Small intestine (tissue), 7 donors: ENCODE measurements at regions not wholly inside any gene's neighbourhood (a gene's known extent, or its start where the extent isn't known, plus 50 kb on each side); places are given as distances from the start of the nearest gene placed in this dataset.

Source experiments
- DNase-seq, 2 donors: peaks; one replicate each; pipeline versions ENCODE4 v3.0.0 to v3.0.0-alpha.2; 2013
- FAIRE-seq: peaks from 2 replicates; lab custom pipeline; 2012; peaks lifted over from hg19 to GRCh38; lab: Jason Lieb, UNC
- H3K27ac ChIP-seq, 3 donors: one replicate each; pipeline ENCODE4 v1.5.1; 2013; ENCODE audit warnings: low read length in 2 of 3, mild to moderate bottlenecking in 2 of 3, control low read depth in 1 of 3, inconsistent platforms in 1 of 3, low read depth in 1 of 3, moderate library complexity in 1 of 3
- H3K27me3 ChIP-seq, 3 donors: one replicate each; pipeline ENCODE4 v1.6.1; 2013; ENCODE audit warnings: low read length in 3 of 3, inconsistent platforms in 1 of 3; ENCODE audit not compliant: control insufficient read depth in 3 of 3, insufficient read depth in 3 of 3
- H3K36me3 ChIP-seq, 3 donors: one replicate each; pipeline ENCODE4 v1.6.1; 2013; ENCODE audit warnings: low read length in 3 of 3, inconsistent platforms in 1 of 3, low read depth in 1 of 3, mild to moderate bottlenecking in 1 of 3, moderate library complexity in 1 of 3; ENCODE audit not compliant: control insufficient read depth in 3 of 3, insufficient read depth in 2 of 3
- H3K4me1 ChIP-seq, 3 donors: one replicate each; pipeline ENCODE4 v1.6.1; 2013; ENCODE audit warnings: low read length in 2 of 3, inconsistent platforms in 1 of 3, low read depth in 1 of 3, mild to moderate bottlenecking in 1 of 3, moderate library complexity in 1 of 3; ENCODE audit not compliant: control insufficient read depth in 3 of 3, insufficient read depth in 2 of 3
- H3K4me3 ChIP-seq, 3 donors: one replicate each; pipeline ENCODE4 v1.5.1; 2013; ENCODE audit warnings: low read length in 3 of 3, control low read depth in 1 of 3, inconsistent platforms in 1 of 3, low read depth in 1 of 3, mild to moderate bottlenecking in 1 of 3, moderate library complexity in 1 of 3
- H3K9me3 ChIP-seq, 2 donors: one replicate each; pipeline ENCODE4 v1.6.1; 2013; ENCODE audit warnings: low read depth in 1 of 2, low read length in 1 of 2; ENCODE audit not compliant: control insufficient read depth in 2 of 2, insufficient read depth in 1 of 2
- WGBS, 3 donors: extraction: QIAGEN DNeasy Blood & Tissue Kit; methylation state at CpG; one replicate each; pipeline ENCODE4 v1.1.7; 2013; 5-methylcytosine and 5-hydroxymethylcytosine counted together
- donor health status: healthy with polysubstance abuse.
- donor health status: control.
- donor health status: control.
- donor health status: Bipolar disorder and iron deficiency.
- donor health status: healthy.

DNA sequence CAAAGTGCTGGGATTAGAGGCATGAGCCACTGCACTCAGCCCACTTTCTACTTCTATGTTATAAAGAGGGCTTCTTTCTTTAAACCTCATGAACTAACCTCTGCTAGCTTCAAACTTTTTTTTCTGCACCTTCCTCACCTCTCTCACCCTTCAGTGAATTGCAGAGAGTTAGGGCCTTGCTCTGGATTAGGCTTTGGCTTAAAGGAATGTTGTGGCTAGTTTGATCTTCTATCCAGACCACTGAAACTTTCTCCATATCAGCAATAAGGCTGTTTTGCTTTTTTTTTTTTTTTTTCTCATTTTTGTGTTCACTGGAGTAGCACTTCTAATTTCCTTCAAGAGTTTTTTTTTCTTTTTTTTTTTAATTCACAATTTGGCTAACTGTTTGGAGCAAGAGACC, 216.4 kb upstream of the MAP3K1 start:
- peak; percentile 51 for FAIRE-seq
- Histone ChIP-seq H3K27ac (no peak overlapping the region), H3K4me1 (peaks cover 0 to 4% (median 0%) of the 10 kb centered on the region in 3 donors), H3K9me3 (no peaks in the 10 kb centered on the region), H3K27me3 (no peaks in the 10 kb centered on the region), H3K4me3 (no peak overlapping the region), H3K36me3 (no peaks in the 10 kb centered on the region)
- no peak for DNase-seq

- Histone ChIP-seq H3K4me3 (no peak overlapping the region), H3K36me3 (no peaks in the 10 kb centered on the region), H3K4me1 (no peaks in the 10 kb centered on the region), H3K9me3 (no peaks in the 10 kb centered on the region), H3K27ac (no peak overlapping the region), H3K27me3 (no peaks in the 10 kb centered on the region)
- FAIRE-seq (no peak), DNase-seq (no peak)
- WGBS, 3 donors = 91 to 97% (median 94%) methylated on average over 4 of the region's 4 CpGs
These were observed 219.2 kb upstream of the MAP3K1 start for GRCh38 chr5:56596155-56596554.

GRCh38 chr5:56595566-56595965, 219.8 kb upstream of the MAP3K1 start:
- no peaks in the 10 kb centered on the region for H3K36me3 ChIP-seq
- H3K4me3 ChIP-seq = no peak overlapping the region
- 75 to 94% (median 90%) methylated on average over 2 of the region's 2 CpGs for WGBS, 3 donors
- no peaks in the 10 kb centered on the region for H3K9me3 ChIP-seq
- no peaks in the 10 kb centered on the region for H3K27me3 ChIP-seq
- H3K4me1 ChIP-seq = no peaks in the 10 kb centered on the region
- FAIRE-seq (no peak), DNase-seq (no peak)
- no peak overlapping the region for H3K27ac ChIP-seq

GRCh38 chr5:56594792-56595191, 220.6 kb upstream of the MAP3K1 start:
- H3K9me3 ChIP-seq = no peaks in the 10 kb centered on the region
- no peak overlapping the region for H3K27ac ChIP-seq
- no peaks in the 10 kb centered on the region for H3K36me3 ChIP-seq
- no peaks in the 10 kb centered on the region for H3K4me1 ChIP-seq
- DNase-seq (no peak), FAIRE-seq (no peak)
- H3K4me3 ChIP-seq = no peak overlapping the region
- H3K27me3 ChIP-seq = no peaks in the 10 kb centered on the region
- 67 to 92% (median 84%) methylated on average over 3 of the region's 3 CpGs for WGBS, 3 donors

DNA sequence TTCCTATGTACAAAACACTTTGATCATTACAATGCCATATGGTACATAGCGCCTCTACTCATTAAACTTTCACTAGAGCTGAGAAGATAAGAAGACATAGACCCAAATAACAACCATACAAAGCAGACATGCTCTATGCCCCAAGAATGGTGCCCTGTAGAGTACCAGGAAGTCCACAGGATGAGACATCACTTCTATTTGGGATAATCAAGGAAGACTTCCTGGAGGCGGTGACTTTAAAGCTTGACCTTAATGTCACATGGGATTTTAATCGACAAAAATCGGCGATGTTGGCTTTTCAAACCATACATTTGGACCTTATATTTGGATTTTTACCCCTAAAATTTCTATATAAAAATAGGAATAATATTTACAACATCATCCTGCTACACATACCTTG, 224.3 kb upstream of the MAP3K1 start:
- no peak overlapping the region for H3K4me3 ChIP-seq
- H3K27ac ChIP-seq = no peak overlapping the region
- H3K27me3 ChIP-seq = no peaks in the 10 kb centered on the region
- H3K9me3 ChIP-seq = no peaks in the 10 kb centered on the region
- 96 to 97% (median 97%) methylated on average over 5 of the region's 5 CpGs for WGBS, 3 donors
- DNase-seq (no peak), FAIRE-seq (no peak)
- H3K36me3 ChIP-seq = no peaks in the 10 kb centered on the region
- peaks cover 0 to 12% (median 0%) of the 10 kb centered on the region in 3 donors for H3K4me1 ChIP-seq

DNA sequence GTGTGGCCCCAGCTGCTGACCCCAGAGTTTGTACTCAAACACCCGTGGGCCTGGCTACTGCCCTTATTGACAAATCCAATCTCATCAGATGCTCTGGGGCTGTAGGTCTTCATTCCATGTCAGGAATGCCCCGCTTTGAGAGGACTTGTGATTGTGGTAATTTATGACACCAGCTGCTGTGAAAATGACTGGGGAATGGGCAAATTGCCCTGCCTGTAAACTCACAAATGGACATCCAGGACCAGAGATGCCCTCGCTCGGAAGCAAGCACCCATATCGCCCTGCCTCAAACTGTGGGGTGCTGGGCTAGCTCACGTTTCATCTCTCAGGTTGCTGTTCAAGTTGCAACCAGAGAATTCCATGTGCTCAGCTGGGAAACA, 225.9 kb upstream of the MAP3K1 start:
- H3K4me1 ChIP-seq = peaks cover 0 to 15% (median 0%) of the 10 kb centered on the region in 3 donors
- no peak overlapping the region for H3K4me3 ChIP-seq
- peak overlapping the region in 1 of 3 donors; percentile 53 for H3K27ac ChIP-seq
- H3K27me3 ChIP-seq = no peaks in the 10 kb centered on the region
- no peaks in the 10 kb centered on the region for H3K36me3 ChIP-seq
- DNase-seq (peak in 1 of 2 donors; percentile 38), FAIRE-seq (no peak)
- no peaks in the 10 kb centered on the region for H3K9me3 ChIP-seq
- WGBS, 3 donors = 44 to 64% (median 54%) methylated on average over 6 of the region's 6 CpGs

- WGBS, 3 donors = 55 to 67% (median 61%) methylated on average over 16 of the region's 16 CpGs
- DNase-seq (peak in 1 of 2 donors; percentile 63), FAIRE-seq (no peak)
- Histone ChIP-seq H3K4me1 (peaks cover 0 to 15% (median 0%) of the 10 kb centered on the region in 3 donors), H3K9me3 (peaks cover 0 to 4% of the 10 kb centered on the region in 2 donors), H3K36me3 (no peaks in the 10 kb centered on the region), H3K27ac (peak overlapping the region in 1 of 3 donors; percentile 85), H3K4me3 (no peak overlapping the region), H3K27me3 (no peaks in the 10 kb centered on the region)
These were observed 226.5 kb upstream of the MAP3K1 start for GRCh38 chr5:56588636-56589480.

DNA sequence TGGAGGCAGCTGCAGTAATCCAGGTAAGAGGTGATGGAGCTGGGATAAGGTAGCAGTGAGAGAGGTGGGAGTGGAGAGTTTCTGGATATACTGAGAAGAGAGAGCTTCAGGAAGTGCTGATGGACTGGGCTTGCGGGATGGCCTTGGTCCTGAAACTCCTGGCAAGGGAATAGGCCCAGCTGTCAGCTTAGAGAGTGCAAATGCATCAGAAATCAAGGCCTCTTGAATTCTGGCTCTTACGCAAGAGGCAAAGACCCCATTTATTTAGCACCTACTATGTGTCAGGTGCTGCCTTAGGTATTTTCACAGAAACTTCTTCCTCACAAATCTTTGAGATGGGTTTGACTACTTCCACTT, 227.2 kb upstream of the MAP3K1 start:
- Histone ChIP-seq H3K36me3 (no peaks in the 10 kb centered on the region), H3K4me3 (no peak overlapping the region), H3K9me3 (peaks cover 0 to 4% of the 10 kb centered on the region in 2 donors), H3K27me3 (no peaks in the 10 kb centered on the region), H3K4me1 (peaks cover 0 to 15% (median 0%) of the 10 kb centered on the region in 3 donors), H3K27ac (peak overlapping the region in 1 of 3 donors; percentile 85)
- FAIRE-seq = no peak
- 83 to 100% (median 98%) methylated on average over 2 of the region's 2 CpGs for WGBS, 3 donors
- no peak for DNase-seq
